Tibial artery (tissue), 4 donors: ENCODE measurements at regions not wholly inside any gene's neighbourhood (a gene's known extent, or its start where the extent isn't known, plus 50 kb on each side); places are given as distances from the start of the nearest gene placed in this dataset.

Experiments used
- DNase-seq, 2 donors: peaks; one replicate each; pipeline ENCODE4 v3.0.0-alpha.2; 2019
- H3K27ac ChIP-seq, 2 donors: fragments of 200-600 bp; sonication (generic) in 1 of 2; 1 replicate in 1 of 2; 2 replicates in 1 of 2; pipeline ENCODE4 v1.5.1; 2018 to 2019; ENCODE audit warnings: mild to moderate bottlenecking in 1 of 2
- H3K27me3 ChIP-seq, 2 donors: fragments of 200-600 bp; sonication (generic) in 1 of 2; one replicate each; pipeline versions ENCODE4 v1.5.1 to v1.6.0; 2016 to 2019
- H3K36me3 ChIP-seq, 3 donors: fragments of 200-600 bp; sonication (generic) in 2 of 3; one replicate each; pipeline ENCODE4 v1.5.1; 2016 to 2019; ENCODE audit warnings: mild to moderate bottlenecking in 2 of 3
- H3K4me1 ChIP-seq, 4 donors: fragments of 200-600 bp; sonication (generic) in 2 of 4; 1 replicate in 3 of 4; 2 replicates in 1 of 4; pipeline ENCODE4 v1.5.1; 2016 to 2019
- H3K4me3 ChIP-seq, 2 donors: fragments of 200-600 bp; sonication (generic) in 1 of 2; 1 replicate in 1 of 2; 2 replicates in 1 of 2; pipeline ENCODE4 v1.5.1; 2018 to 2019; ENCODE audit warnings: mild to moderate bottlenecking in 2 of 2
- H3K9me3 ChIP-seq, 3 donors: fragments of 200-600 bp; sonication (generic) in 1 of 3; one replicate each; pipeline ENCODE4 v1.5.1; 2016 to 2019
- CTCF ChIP-seq, 2 experiments: fragments of 200-600 bp in 1 of 2; fragments of 450-650 bp in 1 of 2; IDR thresholded peaks; one replicate each; pipeline ENCODE4 v1.5.1; 2017 to 2019; ENCODE audit warnings: antibody characterized with exemption in 2 of 2, mild to moderate bottlenecking in 1 of 2, moderate library complexity in 1 of 2
- intact Hi-C: fragments of 100-400 bp; cut with DNase I; formaldehyde crosslinking; loops from one replicate; pipeline ENCODE4 v1.15.0; 2023; ENCODE audit warnings: low total_unique reads

GRCh38 chrX:116238567-116239255 is 68.2 kb downstream of the AGTR2 start:
- TF ChIP-seq CTCF (IDR thresholded peaks at IDR 0.05), result no peak
- H3K27ac ChIP-seq, result no peak overlapping the region
- H3K9me3 ChIP-seq, result no peaks in the 10 kb centered on the region
- no peaks in the 10 kb centered on the region for H3K4me1 ChIP-seq
- intact Hi-C loops, result no loop called here
- no peaks in the 10 kb centered on the region for H3K36me3 ChIP-seq
- H3K27me3 ChIP-seq, result no peaks in the 10 kb centered on the region
- H3K4me3 ChIP-seq, result no peak overlapping the region
- no peak for DNase-seq

GRCh38 chrX:116239944-116240840 is 69.6 kb downstream of the AGTR2 start:
- no peaks in the 10 kb centered on the region for H3K27me3 ChIP-seq
- no peak for DNase-seq
- H3K4me1 ChIP-seq, result no peaks in the 10 kb centered on the region
- intact Hi-C loops, result no loop called here
- H3K4me3 ChIP-seq, result no peak overlapping the region
- TF ChIP-seq CTCF (IDR thresholded peaks at IDR 0.05), result no peak
- no peaks in the 10 kb centered on the region for H3K36me3 ChIP-seq
- H3K27ac ChIP-seq, result no peak overlapping the region
- H3K9me3 ChIP-seq, result no peaks in the 10 kb centered on the region

- no peak overlapping the region for H3K4me3 ChIP-seq
- no peaks in the 10 kb centered on the region for H3K4me1 ChIP-seq
- H3K27me3 ChIP-seq, result no peaks in the 10 kb centered on the region
- H3K9me3 ChIP-seq, result no peaks in the 10 kb centered on the region
- intact Hi-C loops, result no loop called here
- H3K27ac ChIP-seq, result no peak overlapping the region
- H3K36me3 ChIP-seq, result no peaks in the 10 kb centered on the region
- no peak for TF ChIP-seq CTCF (IDR thresholded peaks at IDR 0.05)
- DNase-seq, result no peak
These were observed 70.5 kb downstream of the AGTR2 start for GRCh38 chrX:116241001-116241400.

GRCh38 chrX:116243039-116243438 is 72.5 kb downstream of the AGTR2 start:
- H3K36me3 ChIP-seq, result no peaks in the 10 kb centered on the region

GRCh38 chrX:116246261-116246660 is 75.7 kb downstream of the AGTR2 start:
- Histone ChIP-seq H3K9me3 (no peaks in the 10 kb centered on the region), H3K36me3 (no peaks in the 10 kb centered on the region), H3K4me1 (no peaks in the 10 kb centered on the region), H3K4me3 (no peak overlapping the region), H3K27me3 (no peaks in the 10 kb centered on the region), H3K27ac (no peak overlapping the region)
- no peak for TF ChIP-seq CTCF (IDR thresholded peaks at IDR 0.05)
- DNase-seq, result no peak
- intact Hi-C loops, result no loop called here

More at GRCh38 chrX:116243039-116243438, 72.5 kb downstream of the AGTR2 start:
- no peaks in the 10 kb centered on the region for H3K27me3 ChIP-seq
- DNase-seq, result no peak
- TF ChIP-seq CTCF (IDR thresholded peaks at IDR 0.05), result no peak
- H3K27ac ChIP-seq, result no peak overlapping the region
- no peaks in the 10 kb centered on the region for H3K9me3 ChIP-seq
- H3K4me3 ChIP-seq, result no peak overlapping the region
- H3K4me1 ChIP-seq, result no peaks in the 10 kb centered on the region
- intact Hi-C loops, result no loop called here
